ENCODE measurements at regions not wholly inside any gene's neighbourhood (a gene's known extent, or its start where the extent isn't known, plus 50 kb on each side); places are given as distances from the start of the nearest gene placed in this dataset.
"Not testable (repeated sequence)": the region's sequence is repeated elsewhere in the genome, so short reads cannot be mapped to it uniquely, and the experiment has no call there.

DNA sequence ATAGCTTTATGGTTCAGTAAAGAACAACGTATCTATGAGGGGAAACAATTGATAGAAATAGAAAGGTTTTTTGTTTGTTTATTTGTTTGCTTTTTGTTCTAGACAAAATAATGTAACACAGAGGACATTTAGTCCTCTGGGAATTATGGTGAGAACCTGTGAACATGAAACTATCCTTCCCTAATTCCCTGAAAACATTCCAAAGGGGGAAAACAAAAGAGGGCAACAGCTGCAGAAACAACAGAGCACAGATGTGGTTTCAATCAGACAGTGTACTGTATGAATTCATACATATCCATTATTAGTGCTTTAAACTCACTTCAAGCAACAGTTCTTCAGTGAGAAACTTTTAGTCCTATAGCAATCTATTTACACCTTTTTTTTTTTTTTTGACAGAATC lies 1489.8 kb upstream of the C9orf72 start:
- no peak for DNase-seq

DNA sequence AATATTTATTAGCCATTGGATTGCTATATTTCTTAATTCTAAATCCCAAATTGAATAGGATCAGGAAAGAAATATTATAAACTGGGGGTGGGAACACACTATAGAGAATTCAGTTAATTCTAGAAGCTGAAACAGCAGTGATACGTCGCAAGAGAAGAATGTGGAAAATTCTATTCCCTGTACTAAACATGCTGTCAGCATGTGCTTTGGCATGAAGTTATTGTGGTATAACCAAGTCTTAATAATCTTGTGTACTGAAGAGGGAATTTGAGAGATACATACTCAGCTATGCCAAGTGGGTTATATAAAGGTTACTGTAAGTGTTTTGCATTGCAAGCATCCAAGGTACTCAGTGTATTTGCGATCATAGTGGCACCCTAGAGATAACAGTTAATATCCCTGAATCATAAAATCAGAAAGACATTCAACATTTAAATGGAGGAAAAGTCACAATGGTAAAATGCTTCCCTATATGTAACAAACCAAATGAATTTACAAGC lies 1492.9 kb upstream of the C9orf72 start:
- DNase-seq = no peak

- DNase-seq = no peak
These were observed 1495.2 kb upstream of the C9orf72 start for GRCh38 chr9:29068461-29068860.

- DNase-seq = no peak
These were observed 1496.1 kb upstream of the C9orf72 start for GRCh38 chr9:29069376-29069775.

DNA sequence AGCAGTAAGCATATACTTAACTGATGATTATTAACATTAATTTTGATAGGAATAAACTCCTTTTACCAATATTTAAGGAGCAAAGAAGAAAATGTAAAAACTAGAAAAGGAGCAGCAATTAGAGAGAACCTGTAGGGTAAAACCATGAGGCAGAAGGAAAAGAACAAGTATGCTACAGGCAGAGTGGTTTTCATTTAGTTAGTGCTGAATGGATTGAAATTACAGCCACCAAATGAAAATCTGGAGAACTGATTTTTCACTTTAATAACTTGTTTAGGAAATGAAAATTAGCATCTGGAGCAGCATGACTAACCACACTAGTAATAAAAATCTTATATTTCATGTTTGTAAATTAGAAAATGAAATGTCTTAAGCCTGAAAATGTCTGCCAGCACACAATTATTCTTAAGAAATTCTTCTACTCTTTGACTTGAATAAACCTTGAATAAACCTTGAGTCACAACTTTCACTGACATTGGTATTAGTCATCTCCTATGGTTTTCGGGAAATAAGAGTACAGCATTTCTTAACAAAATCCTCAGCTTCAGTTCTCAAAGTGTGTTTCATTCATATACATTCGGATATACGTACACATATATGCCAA lies 1504.9 kb upstream of the C9orf72 start:
- no peak for DNase-seq

DNA sequence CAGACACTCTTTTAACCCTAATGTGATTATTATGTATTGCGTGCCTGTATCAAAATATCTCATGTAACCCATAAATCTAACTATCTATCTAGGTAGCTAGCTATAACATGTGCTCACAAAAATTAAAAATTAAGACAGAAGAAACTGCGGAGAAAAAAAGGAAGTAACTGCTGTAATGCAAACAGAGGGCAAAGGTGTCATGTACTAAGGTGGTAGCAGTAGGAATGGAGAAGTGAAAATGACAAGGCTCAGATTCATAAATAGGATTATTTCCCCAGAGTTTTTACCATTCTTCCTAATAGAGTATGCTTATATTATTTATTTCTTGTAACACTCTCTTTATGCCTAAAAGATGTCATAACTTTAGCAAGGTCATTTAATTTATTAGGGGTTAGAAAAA lies 1527.5 kb upstream of the C9orf72 start:
- DNase-seq = no peak

DNA sequence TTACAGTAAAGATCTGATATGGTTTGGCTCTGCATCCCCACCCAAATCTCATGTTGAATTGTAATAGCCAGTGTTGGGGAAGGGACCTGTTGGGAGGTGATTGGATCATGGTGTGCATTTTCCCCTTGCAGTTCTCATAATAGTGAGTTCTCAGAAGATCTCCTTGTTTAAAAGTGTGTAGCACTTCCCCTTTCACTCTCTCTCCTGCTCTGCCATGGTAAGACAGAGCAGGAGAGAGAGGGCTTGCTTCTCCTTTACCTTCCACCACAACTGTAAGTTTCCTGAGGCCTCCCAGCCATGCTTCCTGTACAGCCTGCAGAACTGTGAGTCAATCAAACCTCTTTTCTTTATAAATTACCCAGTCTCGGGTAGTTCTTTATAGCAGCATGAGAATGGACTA lies 1530.9 kb upstream of the C9orf72 start:
- not testable (repeated sequence) for DNase-seq

DNA sequence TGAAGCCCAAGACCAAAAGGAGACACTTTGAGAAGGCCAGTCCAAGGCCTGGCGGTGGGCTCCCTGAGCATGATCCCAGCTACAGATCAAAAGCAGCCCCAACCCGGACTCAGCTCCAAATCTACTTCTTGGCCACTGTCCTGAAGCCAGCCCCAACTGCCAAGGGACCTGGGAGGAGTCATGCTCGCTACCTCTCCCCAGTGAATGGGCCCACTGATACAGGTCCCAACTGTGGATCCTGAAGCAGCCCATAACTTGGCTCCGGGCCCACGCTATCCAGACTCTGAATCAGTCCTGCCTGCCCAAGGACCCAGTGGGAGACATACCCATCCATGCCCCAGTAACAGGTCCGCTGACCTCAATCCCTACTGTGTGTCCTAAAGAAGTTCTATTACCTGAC lies 1545.3 kb upstream of the C9orf72 start:
- no peak for DNase-seq

GRCh38 chr9:29126783-29127182 lies 1553.5 kb upstream of the C9orf72 start:
- no peak for DNase-seq

- peak; percentile 4 for DNase-seq
These were observed 1556.5 kb upstream of the C9orf72 start for GRCh38 chr9:29129763-29130162.

DNA sequence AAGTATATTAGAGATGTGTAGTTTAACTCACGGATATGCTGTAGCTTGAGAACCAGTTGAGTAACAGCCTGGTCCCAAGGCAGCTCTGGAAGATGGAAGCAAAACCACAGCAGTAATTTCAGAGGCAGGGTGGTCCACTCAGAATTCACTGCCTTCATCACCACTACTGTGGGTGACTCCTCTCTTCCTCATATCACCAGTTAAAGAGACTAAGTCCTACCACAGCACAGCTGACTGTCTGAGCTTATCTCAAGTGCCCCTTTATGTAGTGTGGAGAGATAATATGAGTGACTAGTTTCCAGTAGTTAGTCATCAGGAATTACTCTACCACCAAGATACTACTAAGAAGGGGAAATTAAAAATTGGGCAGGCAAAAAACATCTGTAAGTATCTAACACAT lies 1571.2 kb upstream of the C9orf72 start:
- DNase-seq = peak; percentile 42

GRCh38 chr9:29150606-29151005 lies 1577.3 kb upstream of the C9orf72 start:
- no peak for DNase-seq

GRCh38 chr9:29160763-29161353 lies 1587.6 kb upstream of the C9orf72 start:
- no peak for DNase-seq

DNA sequence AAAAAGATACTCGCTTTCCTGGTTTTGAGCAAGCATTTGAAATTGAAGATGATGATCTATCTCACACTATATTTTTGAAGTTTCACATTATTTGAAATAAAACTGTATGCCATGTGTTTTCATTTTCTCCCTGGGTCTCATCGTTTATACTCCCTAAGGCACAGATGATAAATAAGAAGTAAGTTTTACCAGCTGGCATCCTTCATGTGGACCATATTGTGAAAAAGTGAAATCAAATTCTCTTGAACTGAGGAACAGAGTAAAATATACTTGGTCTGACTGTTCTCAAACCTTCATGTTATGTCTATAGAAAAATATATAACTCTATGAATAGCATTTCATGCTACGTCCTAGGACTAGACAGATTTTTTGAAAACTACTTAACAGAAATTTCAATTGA lies 1600.9 kb upstream of the C9orf72 start:
- no peak for DNase-seq

DNA sequence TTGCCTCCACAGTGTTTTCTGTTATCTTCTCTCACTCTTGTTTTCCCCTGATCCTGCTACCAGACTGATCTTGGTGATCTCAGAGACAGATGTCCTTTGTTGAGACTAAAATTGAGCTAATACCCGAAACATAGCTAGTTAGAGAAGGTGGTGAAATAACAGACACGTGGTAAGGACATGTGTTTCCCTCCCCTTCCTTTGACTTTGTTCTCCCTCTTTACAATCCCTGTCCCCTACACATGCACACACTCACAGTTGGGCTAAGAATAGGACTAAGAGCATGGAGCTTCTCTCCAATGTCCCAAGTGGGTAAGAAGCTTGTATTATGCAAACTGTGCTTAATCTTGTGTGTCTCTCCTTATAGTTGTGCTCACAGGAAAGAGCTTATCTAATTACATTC lies 1603.0 kb upstream of the C9orf72 start:
- DNase-seq = no peak

DNA sequence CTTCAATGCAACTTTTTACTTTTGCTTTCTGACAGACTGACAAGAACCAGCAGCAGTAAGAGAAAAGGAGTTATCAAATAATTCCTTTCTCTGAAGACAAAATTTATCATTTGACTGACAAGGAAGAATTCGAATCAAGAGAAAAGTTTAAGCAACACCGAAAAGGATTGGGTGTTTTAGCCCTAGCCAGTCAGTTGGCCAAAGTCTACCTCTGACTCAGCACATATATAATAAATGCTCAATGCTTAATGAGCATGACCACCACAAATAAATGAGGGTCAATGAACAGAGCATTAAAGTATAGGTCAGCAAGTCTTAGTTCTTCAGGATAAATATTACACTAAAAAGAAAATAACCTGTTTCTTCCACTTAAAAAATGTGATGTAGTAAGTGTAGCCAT lies 1603.5 kb upstream of the C9orf72 start:
- DNase-seq = no peak

DNA sequence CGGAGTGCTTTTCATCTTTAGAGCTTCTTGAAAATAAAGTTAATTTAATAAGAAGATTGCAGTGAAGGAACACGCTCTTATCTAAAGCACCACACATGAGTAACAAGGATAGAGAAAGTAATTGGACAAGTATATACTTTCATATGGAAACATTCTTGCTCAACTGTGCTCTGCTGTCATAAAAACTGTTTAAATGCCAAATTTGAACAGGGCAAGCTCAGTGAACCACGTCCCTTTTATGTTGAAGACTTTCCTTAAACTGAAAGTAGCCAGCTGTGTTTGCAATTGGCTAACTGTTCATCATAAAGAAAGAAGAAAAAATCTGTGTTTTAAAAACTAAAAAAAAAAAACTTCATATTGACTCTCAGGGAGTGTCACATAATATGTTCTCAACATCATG lies 1610.7 kb upstream of the C9orf72 start:
- no peak for DNase-seq

GRCh38 chr9:29188771-29189170 lies 1615.5 kb upstream of the C9orf72 start:
- not testable (repeated sequence) for DNase-seq

GRCh38 chr9:29189221-29189620 lies 1615.9 kb upstream of the C9orf72 start:
- DNase-seq = not testable (repeated sequence)

GRCh38 chr9:29198861-29199260 lies 1625.6 kb upstream of the C9orf72 start:
- DNase-seq = no peak

DNA sequence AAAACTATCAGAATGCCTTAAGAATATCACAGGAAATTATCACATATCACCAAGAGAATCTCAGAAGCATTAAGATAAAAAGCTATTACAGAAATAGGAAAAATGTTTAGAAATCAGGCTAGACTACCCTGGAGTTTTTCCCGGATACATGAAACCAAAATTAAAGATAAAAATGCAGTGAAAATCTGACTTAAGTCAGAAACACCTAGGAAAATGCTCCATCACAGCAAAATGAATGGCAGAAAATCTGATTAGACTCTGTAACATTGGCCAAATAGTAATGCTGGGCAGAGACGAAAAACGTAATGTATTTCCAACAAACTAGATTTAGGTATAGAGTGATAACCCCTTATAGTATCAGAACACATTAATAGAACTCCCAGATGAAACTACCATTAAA lies 1626.7 kb upstream of the C9orf72 start:
- DNase-seq = no peak

DNA sequence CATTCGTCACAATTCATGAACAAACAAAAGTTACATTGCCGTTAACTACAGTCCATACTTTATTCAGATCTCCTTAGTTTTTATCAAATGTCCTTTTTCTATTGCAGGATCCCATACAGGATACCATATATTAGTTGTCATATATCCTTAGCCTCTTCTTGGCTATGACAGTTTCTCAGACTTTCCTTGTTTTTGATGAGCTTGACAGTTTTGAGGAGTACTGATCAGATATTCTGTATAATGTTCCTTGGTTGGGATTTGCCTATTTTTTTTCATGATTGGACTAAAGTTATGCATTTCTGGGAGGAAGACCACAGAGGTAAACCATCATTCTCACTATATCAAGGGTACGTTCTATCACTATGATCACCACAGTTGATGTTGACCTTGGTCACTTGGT lies 1627.4 kb upstream of the C9orf72 start:
- DNase-seq = no peak

DNA sequence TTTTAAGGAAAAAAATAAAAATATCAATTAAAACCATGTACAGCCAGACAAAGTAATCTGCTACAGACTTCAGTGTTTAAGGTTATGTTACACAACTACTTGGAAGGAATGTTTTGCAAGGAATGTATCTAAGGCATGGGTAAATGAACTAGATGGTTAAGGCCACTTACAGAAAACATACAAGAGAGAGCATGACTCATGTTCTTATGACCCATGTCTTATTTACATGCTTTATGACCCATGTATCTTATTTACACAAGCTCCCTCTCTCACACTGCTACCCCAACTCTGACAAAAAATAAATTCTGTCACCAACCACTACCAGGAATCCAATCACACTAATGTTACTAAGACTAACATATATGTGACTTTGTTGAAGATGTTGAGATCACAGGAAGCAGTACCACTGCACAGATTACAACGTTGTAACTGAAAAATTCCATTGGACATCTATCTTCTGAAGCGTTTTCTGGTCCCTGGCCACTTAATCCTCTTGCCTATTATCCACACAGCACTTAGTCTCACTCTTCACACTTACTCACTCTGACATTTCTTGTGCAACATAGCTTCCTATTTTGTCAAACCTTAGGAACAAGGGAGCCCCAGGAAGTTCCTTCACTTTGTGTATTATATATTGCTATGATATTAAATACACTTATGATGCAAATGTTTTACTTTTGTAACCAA lies 1630.1 kb upstream of the C9orf72 start:
- peak; percentile 18 for DNase-seq

DNA sequence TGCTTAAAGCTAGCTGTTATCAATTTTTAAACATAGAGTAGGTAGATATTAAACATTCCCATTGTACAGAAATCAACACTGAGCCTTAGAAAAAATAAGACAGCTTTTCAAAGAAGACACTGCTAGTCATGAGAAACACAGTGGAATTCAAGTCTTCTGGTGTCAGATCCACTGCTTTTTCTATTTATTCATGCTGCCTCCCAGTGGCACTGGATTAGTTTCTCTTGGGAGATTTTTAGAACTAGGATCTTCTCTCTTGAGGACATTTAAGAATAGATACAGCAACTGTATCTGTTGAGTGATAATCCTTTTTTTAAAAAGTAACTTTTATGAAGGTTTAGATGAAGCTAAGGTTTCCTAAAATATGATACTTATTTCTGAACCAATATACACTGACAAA lies 1635.4 kb upstream of the C9orf72 start:
- DNase-seq = peak; percentile 1
